Osteoblast (primary cell): ENCODE measurements at regions not wholly inside any gene's neighbourhood (a gene's known extent, or its start where the extent isn't known, plus 50 kb on each side); places are given as distances from the start of the nearest gene placed in this dataset.

ENCODE experiments used
- DNase-seq: peaks from one replicate; pipeline ENCODE4 v3.0.0; 2011; ENCODE audit warnings: low spot score, mixed read lengths; ENCODE audit not compliant: insufficient read length; ENCODE audit errors: missing footprints
- H2AFZ ChIP-seq: 2 replicates; pipeline ENCODE4 v1.6.0; 2011; ENCODE audit warnings: mild to moderate bottlenecking, low read length
- H3K27ac ChIP-seq: 2 replicates; pipeline ENCODE4 v1.5.1; 2011; ENCODE audit warnings: mild to moderate bottlenecking, low read depth, low read length, moderate library complexity
- H3K27me3 ChIP-seq: 2 replicates; pipeline ENCODE4 v1.6.0; 2012; ENCODE audit warnings: mild to moderate bottlenecking, control low read depth, inconsistent platforms, low read length, moderate library complexity; ENCODE audit not compliant: insufficient read depth
- H3K36me3 ChIP-seq: 2 replicates; pipeline ENCODE4 v1.5.1; 2011; ENCODE audit warnings: mild to moderate bottlenecking, low read length, control low read depth, moderate library complexity; ENCODE audit not compliant: insufficient read depth
- H3K4me1 ChIP-seq: 2 replicates; pipeline ENCODE4 v1.5.1; 2011; ENCODE audit warnings: mild to moderate bottlenecking, low read length, control low read depth, moderate library complexity; ENCODE audit not compliant: insufficient read depth
- H3K4me2 ChIP-seq: 2 replicates; pipeline ENCODE4 v1.6.0; 2011; ENCODE audit warnings: mild to moderate bottlenecking, low read length; ENCODE audit not compliant: insufficient read depth
- H3K4me3 ChIP-seq: fragments of 200-600 bp; sonication (generic); 3 replicates; pipeline ENCODE4 v1.5.1; 2012; ENCODE audit warnings: mild to moderate bottlenecking, low read length, inconsistent platforms; ENCODE audit not compliant: insufficient read depth
- H3K79me2 ChIP-seq: 2 replicates; pipeline ENCODE4 v1.6.0; 2012; ENCODE audit warnings: mild to moderate bottlenecking, low read length, control low read depth, inconsistent platforms; ENCODE audit not compliant: insufficient read depth
- H3K9me3 ChIP-seq: 2 replicates; pipeline ENCODE4 v1.5.1; 2011; ENCODE audit warnings: low read depth, low read length, control low read depth
- H4K20me1 ChIP-seq: 2 replicates; pipeline ENCODE4 v1.6.0; 2012; ENCODE audit warnings: mild to moderate bottlenecking, low read length, control low read depth; ENCODE audit not compliant: insufficient read depth
- CTCF ChIP-seq: IDR thresholded peaks from 2 replicates; pipeline ENCODE4 v1.5.1; 2011; ENCODE audit warnings: mild to moderate bottlenecking, low read depth, low read length, moderate library complexity; ENCODE audit errors: extremely low read depth

DNA sequence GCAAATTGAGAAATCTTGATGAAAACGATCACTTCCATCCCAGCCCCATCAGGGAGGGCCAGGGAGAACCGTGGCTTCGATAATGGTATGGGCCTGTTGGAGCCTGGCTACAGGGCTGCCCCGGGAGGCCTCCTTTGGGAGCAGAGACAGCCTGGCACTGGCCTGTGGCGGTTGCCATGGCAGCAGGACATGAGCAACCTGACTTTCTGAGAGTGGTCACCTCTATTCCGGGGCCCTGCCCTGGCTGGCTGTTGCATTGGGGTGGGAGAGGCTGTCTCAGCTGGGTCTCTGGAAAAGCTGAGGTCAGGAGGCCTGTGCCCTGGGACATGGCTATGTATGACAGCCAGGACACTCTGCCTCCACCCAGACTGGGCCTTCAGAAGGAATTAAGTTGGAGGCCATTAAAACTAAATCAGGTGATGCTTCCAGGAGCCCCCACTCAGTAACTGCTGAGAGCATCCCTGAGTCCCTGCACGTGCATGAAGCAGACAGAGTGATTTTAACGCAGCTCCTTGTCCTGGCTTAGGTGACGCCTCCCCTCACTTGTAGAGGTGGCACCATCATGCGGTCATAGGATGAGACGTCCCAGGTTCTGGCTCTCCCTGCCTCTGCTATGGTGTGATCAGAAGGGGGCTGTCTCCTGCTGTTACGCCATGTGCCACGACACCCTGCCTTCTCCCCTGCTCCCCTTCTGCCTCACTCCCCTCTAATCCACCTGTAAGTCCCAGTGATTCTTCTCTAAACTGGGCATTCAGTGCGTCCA is 126.3 kb downstream of the SLC25A47 start:
- peaks cover 8% of the 10 kb centered on the region for H4K20me1 ChIP-seq
- H2AFZ ChIP-seq, result no peak overlapping the region
- H3K4me2 ChIP-seq, result no peak overlapping the region
- no peak for TF ChIP-seq CTCF
- no peak overlapping the region for H3K4me3 ChIP-seq
- no peaks in the 10 kb centered on the region for H3K79me2 ChIP-seq
- no peaks in the 10 kb centered on the region for H3K36me3 ChIP-seq
- DNase-seq, result no peak
- no peak overlapping the region for H3K27ac ChIP-seq
- H3K4me1 ChIP-seq, result no peaks in the 10 kb centered on the region
- no peaks in the 10 kb centered on the region for H3K9me3 ChIP-seq
- no peaks in the 10 kb centered on the region for H3K27me3 ChIP-seq

DNA sequence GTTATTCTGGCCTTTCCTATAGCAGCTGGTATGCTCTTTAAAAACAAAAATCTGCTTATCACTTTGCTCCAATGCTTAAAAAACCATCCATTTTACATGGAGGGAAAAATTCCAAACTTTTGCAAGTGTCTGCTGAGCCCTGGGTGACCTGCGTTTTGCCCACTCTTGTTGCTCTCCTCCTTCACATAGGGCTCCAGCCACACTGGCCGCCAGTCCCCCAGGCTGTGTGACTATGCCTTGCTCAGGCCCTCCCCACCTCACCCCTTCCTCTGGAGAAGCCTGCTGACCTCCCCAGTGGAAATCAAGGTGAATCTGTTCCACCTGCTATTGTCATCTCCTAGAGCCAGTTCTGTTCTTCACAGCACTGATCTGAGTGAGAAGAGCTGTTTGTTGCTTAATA is 126.9 kb downstream of the SLC25A47 start:
- H3K9me3 ChIP-seq, result no peaks in the 10 kb centered on the region
- no peak for DNase-seq
- H3K79me2 ChIP-seq, result no peaks in the 10 kb centered on the region
- no peak overlapping the region for H3K4me2 ChIP-seq
- no peak overlapping the region for H3K27ac ChIP-seq
- H3K27me3 ChIP-seq, result no peaks in the 10 kb centered on the region
- no peaks in the 10 kb centered on the region for H3K36me3 ChIP-seq
- H3K4me3 ChIP-seq, result no peak overlapping the region
- peaks cover 8% of the 10 kb centered on the region for H4K20me1 ChIP-seq
- H3K4me1 ChIP-seq, result no peaks in the 10 kb centered on the region
- TF ChIP-seq CTCF, result no peak
- H2AFZ ChIP-seq, result no peak overlapping the region

- no peak for TF ChIP-seq CTCF
- no peak overlapping the region for H3K4me2 ChIP-seq
- H3K79me2 ChIP-seq, result no peaks in the 10 kb centered on the region
- no peak for DNase-seq
- no peaks in the 10 kb centered on the region for H3K36me3 ChIP-seq
- H2AFZ ChIP-seq, result no peak overlapping the region
- no peak overlapping the region for H3K27ac ChIP-seq
- H4K20me1 ChIP-seq, result peaks cover 7% of the 10 kb centered on the region
- no peaks in the 10 kb centered on the region for H3K4me1 ChIP-seq
- H3K27me3 ChIP-seq, result no peaks in the 10 kb centered on the region
- H3K9me3 ChIP-seq, result no peaks in the 10 kb centered on the region
- no peak overlapping the region for H3K4me3 ChIP-seq
Measured at GRCh38 chr14:100450736-100451135, 127.6 kb downstream of the SLC25A47 start.

GRCh38 chr14:100451264-100451663 is 128.1 kb downstream of the SLC25A47 start:
- no peak overlapping the region for H3K27ac ChIP-seq
- H3K27me3 ChIP-seq, result no peaks in the 10 kb centered on the region
- no peak for DNase-seq
- TF ChIP-seq CTCF, result no peak
- H4K20me1 ChIP-seq, result peaks cover 5% of the 10 kb centered on the region
- no peak overlapping the region for H3K4me3 ChIP-seq
- no peak overlapping the region for H3K4me2 ChIP-seq
- H3K79me2 ChIP-seq, result no peaks in the 10 kb centered on the region
- no peak overlapping the region for H2AFZ ChIP-seq
- H3K4me1 ChIP-seq, result no peaks in the 10 kb centered on the region
- H3K36me3 ChIP-seq, result no peaks in the 10 kb centered on the region
- H3K9me3 ChIP-seq, result no peaks in the 10 kb centered on the region
